Kidney epithelial cell (primary cell): ENCODE measurements at regions not wholly inside any gene's neighbourhood (a gene's known extent, or its start where the extent isn't known, plus 50 kb on each side); places are given as distances from the start of the nearest gene placed in this dataset.

ENCODE experiments used
- DNase-seq: peaks from one replicate; pipeline ENCODE4 v3.0.0-alpha.2; 2010; ENCODE audit warnings: low read depth
- H3K27me3 ChIP-seq: 2 replicates; pipeline ENCODE4 v1.6.0; 2011; ENCODE audit warnings: low read length; ENCODE audit not compliant: control insufficient read depth, insufficient read depth
- H3K36me3 ChIP-seq: 2 replicates; pipeline ENCODE4 v1.5.1; 2011; ENCODE audit warnings: low read length; ENCODE audit not compliant: control insufficient read depth, insufficient read depth
- H3K4me3 ChIP-seq: 2 replicates; pipeline ENCODE4 v1.5.1; 2011; ENCODE audit warnings: low read depth, mild to moderate bottlenecking, control low read depth, low read length
- TF ChIP-seq, protein P1 (sequence below): IDR thresholded peaks from 2 replicates; pipeline ENCODE4 v1.5.1; 2011; ENCODE audit warnings: mild to moderate bottlenecking, moderate library complexity, low read length, control low read depth, inconsistent platforms; ENCODE audit not compliant: insufficient read depth, poor library complexity, severe bottlenecking

DNA sequence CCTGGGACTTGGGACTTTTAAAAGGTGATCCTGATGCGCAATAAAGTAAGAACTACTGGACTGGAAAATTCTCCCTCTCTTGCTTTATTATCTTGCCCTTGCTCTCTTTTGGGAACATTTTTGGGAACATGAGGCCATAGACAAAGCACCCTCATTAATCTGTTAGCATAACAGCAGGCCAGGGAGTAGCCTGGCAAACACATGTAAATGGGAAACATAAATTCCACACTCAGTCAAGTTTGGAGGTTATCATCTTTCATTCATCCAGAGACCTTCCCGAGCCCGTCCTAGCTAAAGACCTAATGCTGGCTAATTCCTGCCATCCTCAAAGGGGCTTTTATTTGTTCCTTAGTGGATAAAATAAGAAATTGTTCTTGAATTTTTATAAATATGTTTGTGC lies 162.8 kb upstream of the ARX start:
- Histone ChIP-seq H3K36me3 (no peaks in the 10 kb centered on the region), H3K27me3 (no peaks in the 10 kb centered on the region), H3K4me3 (no peak overlapping the region)
- TF ChIP-seq, protein P1, sequence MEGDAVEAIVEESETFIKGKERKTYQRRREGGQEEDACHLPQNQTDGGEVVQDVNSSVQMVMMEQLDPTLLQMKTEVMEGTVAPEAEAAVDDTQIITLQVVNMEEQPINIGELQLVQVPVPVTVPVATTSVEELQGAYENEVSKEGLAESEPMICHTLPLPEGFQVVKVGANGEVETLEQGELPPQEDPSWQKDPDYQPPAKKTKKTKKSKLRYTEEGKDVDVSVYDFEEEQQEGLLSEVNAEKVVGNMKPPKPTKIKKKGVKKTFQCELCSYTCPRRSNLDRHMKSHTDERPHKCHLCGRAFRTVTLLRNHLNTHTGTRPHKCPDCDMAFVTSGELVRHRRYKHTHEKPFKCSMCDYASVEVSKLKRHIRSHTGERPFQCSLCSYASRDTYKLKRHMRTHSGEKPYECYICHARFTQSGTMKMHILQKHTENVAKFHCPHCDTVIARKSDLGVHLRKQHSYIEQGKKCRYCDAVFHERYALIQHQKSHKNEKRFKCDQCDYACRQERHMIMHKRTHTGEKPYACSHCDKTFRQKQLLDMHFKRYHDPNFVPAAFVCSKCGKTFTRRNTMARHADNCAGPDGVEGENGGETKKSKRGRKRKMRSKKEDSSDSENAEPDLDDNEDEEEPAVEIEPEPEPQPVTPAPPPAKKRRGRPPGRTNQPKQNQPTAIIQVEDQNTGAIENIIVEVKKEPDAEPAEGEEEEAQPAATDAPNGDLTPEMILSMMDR, result no peak
- no peak for DNase-seq

GRCh38 chrX:25175743-25176142 lies 160.0 kb upstream of the ARX start:
- TF ChIP-seq, protein P1, result no peak
- no peak for DNase-seq

DNA sequence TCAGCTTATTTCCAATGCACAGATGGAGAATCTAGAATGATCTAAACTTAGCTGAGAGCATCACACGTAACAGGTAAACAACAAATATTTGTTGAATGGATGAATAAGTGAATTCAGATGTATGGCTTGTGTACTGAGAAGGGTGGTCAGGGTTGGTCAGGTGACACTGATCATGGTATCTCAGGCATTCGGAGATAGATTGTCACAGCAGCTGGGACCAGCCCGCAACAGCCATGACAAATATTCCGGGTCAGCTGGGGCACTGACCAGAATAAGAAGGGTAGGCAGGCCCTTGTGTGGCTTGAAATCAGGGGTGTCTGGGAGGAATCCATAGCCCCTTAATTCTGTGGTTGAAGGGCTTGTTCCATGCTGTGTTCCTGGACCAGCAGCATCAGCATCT lies 159.4 kb upstream of the ARX start:
- Histone ChIP-seq H3K4me3 (no peak overlapping the region), H3K36me3 (no peaks in the 10 kb centered on the region), H3K27me3 (no peaks in the 10 kb centered on the region)
- DNase-seq, result no peak
- TF ChIP-seq, protein P1, result no peak

More at GRCh38 chrX:25175743-25176142, 160.0 kb upstream of the ARX start:
- Histone ChIP-seq H3K27me3 (no peaks in the 10 kb centered on the region), H3K36me3 (no peaks in the 10 kb centered on the region), H3K4me3 (no peak overlapping the region)

- H3K4me3 ChIP-seq, result no peak overlapping the region
- TF ChIP-seq, protein P1, result no peak
- DNase-seq, result no peak
- no peaks in the 10 kb centered on the region for H3K36me3 ChIP-seq
- H3K27me3 ChIP-seq, result no peaks in the 10 kb centered on the region
Measured at GRCh38 chrX:25166546-25166945, 150.8 kb upstream of the ARX start.

- TF ChIP-seq, protein P1, result no peak
- H3K4me3 ChIP-seq, result no peak overlapping the region
- H3K36me3 ChIP-seq, result no peaks in the 10 kb centered on the region
- no peaks in the 10 kb centered on the region for H3K27me3 ChIP-seq
- no peak for DNase-seq
Measured at GRCh38 chrX:25166145-25166544, 150.4 kb upstream of the ARX start.

DNA sequence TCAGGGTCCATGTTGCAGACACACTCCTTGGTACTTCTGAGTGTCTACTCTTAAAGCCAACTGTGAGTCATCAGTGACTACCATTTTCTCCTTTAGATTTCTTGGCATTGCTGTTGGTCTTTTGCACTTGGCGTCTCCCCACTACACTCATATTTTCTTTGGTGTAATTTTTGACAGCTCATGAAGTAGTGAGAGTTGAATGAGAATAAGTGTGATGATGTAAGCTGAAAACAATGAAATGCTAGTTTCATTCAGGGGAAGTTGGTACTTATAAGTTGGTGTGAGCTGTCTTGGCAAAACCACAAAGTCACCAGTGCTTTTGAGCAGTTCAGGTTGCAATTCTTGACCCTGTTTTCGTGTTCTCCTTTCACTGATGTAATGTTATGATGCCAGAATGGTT lies 142.9 kb upstream of the ARX start:
- Histone ChIP-seq H3K27me3 (no peaks in the 10 kb centered on the region), H3K36me3 (no peaks in the 10 kb centered on the region), H3K4me3 (no peak overlapping the region)
- TF ChIP-seq, protein P1, result no peak
- no peak for DNase-seq
